CD4-positive, alpha-beta T cell treated with Interferon alpha-2 for 1 hour (primary cell): ENCODE measurements at regions not wholly inside any gene's neighbourhood (a gene's known extent, or its start where the extent isn't known, plus 50 kb on each side); places are given as distances from the start of the nearest gene placed in this dataset.
A peak's percentile ranks its signal among the peaks of the same experiment; 100 is the strongest.

ENCODE experiments used
- DNase-seq, 2 donors: peaks; one replicate each; pipeline ENCODE4 v3.0.0-alpha.2; 2020 to 2022

DNA sequence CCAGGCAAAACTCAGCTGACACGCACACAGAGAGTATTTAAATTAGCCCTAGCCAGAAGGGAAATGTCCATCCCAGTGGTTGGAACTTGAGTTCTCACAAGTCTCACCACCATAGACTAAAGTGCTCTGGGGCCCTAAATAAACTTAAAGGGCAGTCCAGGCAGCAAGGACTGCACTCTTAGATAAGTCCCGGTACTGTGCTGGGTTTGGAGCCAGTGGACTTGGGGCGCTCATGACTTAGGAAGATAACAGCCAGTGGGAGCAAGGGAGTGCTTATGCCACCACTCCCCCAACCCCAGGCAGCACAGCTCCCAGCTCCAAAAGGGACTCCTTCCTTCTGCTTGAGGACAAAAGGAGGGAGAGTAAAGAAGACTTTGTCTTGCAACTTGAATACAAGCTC, 319.5 kb upstream of the GPR149 start:
- no peak for DNase-seq

DNA sequence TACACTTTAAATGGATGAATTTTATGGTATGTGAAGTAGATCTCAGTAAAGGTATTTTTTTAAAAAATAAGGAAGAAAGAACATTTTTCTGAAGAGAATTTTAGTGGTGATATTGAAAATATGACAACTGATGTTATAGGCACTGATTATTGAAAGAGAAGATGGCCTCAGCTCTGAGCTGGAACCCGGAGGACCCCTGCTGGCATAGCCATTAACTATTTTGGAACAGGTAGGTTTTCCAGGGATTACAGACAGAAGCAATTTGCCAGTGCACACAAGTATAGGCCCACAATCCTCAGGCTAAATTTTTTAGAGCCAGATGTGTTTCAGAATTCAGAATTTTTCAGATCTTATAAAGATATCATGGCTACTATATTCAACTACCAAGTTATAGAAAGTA, 315.9 kb upstream of the GPR149 start:
- DNase-seq, result no peak

DNA sequence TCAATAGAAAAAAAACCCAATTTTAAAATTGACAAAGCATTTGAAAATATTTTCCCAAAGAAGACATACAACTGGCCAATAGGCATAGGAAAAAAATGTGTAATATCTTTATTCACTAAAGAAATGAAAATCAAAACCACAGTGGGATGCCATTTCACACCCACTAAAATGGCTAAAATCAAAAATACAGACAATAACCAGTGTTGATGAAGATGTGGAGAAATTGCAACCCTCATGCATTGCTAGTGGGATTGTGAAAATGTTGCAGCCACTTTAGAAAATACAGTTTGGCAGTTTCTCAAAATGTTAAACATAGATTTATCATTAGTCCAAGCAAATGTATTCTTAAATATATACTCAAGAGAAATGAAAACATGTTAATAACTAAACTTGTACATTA, 315.1 kb upstream of the GPR149 start:
- no peak for DNase-seq

DNA sequence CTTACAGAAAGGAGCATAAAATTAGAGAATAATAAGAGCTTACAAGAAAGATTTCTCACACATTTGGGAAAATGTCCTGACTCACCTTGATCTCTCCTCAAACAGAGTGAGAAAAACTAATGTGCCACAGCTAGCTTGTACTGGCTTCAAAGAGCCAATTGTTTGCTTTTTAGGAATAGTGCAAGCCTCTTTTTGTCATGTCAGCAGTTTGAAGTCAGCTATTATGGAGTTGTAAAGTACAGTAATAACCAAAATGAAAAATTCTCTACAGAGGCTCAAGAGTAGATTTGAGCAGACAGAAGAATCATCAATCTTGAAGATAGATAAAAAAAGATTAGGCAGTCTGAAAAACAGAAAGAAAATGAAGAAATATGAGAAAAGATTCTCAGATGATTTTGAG, 313.4 kb upstream of the GPR149 start:
- no peak for DNase-seq

DNA sequence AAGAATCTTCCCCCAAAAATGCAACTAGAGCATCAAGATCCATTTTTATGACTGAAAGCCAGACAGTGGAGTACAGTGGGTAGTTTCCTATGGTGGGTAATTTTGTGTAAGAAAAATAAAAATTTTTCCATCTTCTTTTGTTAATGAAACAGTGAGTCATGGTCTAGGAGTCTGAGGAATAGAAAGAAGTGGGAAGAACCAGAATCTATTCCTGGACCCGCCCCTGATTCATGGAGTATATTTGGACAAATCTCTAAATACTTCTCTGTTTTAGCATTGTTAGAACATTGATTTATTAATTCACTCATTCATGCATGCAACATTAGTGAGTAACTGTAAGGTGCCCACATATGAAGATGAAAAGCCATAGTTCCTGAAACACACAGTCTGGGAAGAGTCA, 304.5 kb upstream of the GPR149 start:
- DNase-seq, result no peak

DNA sequence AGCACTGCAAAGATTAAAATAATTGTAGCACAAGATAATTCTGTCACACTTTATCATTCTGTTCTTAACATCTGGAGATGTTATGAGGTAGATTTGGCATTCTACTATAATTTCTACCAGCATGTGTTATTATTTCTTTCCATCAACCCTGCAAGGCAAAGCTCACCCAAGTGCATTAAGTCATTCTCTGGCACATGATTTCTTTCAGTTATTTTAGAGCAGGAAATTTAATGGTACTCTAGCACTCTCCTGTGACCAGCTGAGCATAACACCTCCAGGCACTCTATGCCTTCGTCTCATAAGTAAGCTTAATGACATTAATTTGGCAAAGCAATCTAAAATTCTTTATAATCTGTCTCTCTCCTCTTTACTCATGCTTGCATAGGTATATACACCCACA, 300.2 kb upstream of the GPR149 start:
- no peak for DNase-seq

DNA sequence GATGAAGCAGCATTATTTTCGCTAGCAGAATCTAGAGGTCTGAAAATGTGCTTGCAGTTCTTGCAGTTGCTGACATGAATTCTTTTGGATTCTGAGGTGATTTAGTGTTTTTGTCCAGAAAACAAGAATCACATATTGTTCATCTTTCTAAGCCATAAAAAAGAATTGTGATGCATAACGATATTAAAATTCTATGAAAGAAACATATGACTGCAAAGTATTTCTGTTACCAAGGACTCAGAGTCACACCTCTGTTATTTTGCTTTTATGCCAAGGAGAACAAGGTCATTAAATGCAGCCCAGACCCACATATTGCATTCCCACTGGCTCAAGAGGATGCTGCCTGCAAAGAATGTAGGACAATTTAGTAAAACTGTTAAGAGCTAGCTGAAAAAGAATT, 299.8 kb upstream of the GPR149 start:
- DNase-seq, result no peak

DNA sequence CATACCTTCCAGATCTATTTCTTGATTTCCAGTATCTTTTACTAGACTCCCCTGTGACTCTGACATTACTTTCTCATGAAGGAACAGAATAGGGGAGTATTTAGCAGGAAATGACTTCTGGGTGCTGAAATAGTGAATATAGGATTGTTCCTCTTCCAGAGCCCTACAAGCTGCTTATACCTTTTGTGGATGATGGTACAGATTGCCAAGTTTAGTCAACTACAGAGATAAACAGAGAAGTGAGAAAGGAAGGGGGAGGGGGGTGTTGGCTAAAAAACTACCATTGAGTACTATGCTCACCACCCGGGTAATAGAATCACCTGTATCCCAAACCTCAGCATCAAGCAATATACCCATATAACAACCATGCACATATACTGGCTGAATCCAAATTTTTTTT, 298.3 kb upstream of the GPR149 start:
- DNase-seq, result no peak

DNA sequence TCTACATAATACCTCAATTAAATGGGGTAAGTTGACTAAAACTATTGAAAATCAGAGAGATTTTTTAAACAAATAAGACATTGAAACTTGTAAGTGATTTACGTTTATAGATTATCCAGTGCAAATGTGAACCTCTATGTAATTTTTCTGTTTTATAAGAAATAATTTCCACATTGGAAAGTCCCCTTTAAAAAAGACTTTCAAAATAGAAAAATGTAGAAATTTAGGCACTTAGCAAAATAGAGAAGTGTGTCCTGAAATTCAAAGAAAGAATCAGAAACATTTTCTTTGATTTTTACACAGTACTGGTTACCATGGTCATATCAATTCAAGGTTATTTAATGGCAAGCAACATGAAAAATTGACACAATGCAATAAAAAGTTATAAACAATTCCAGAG, 290.9 kb upstream of the GPR149 start:
- no peak for DNase-seq

DNA sequence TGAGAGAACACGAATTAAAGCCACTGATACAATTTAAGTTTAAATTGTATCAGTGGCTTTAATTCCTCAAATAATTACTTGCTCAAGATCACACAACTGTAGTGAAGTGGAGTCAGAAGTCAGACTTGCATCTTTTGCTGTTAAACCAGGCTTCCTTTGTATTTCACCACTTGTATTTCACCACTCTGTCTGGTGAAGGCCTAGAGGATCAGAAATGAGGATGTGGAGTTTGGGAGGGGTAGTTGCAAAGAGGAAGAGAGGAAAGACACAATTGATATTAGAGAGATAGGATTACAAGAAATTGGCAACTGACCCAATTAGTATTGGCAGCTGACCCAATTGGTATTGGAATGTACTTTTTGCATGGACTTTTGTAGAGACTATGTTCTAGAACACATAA, 288.1 kb upstream of the GPR149 start:
- peak; percentile 2 for DNase-seq

DNA sequence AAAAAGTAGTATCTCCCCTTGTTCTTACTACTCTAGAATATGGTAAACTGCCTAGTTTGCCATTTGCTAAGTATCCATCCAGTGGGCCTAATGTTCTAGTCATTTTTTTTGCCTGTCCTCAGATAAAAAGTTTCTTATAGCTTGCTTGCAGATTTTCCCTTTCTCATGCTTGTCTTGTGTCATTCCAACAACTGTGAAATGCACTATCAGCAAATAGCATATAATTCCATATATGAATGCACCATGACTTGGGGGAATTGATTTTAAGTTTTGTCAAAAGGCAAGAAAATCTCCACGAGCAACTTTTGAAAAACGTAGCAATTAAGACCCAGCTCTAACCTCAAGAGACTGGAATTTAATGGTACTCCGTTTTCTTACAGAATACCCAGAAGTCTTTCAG, 286.2 kb upstream of the GPR149 start:
- no peak for DNase-seq

DNA sequence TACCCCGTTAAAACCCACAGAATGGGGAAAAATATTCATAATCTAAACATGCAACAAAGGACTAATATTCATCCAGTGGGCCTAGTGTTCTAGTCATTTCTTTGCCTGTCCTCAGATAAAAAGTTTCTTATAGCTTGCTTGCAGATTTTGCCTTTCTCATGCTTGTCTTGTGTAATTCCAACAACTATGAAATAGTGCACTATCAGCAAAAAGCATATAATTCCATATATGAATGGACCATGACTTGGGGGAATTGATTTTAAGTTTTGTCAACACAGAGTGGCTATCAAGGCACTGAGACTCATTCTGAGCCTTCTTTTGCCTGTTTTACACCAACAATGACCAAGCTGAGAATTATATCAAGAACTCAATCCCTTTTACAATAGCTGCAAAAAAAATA, 278.6 kb upstream of the GPR149 start:
- no peak for DNase-seq

DNA sequence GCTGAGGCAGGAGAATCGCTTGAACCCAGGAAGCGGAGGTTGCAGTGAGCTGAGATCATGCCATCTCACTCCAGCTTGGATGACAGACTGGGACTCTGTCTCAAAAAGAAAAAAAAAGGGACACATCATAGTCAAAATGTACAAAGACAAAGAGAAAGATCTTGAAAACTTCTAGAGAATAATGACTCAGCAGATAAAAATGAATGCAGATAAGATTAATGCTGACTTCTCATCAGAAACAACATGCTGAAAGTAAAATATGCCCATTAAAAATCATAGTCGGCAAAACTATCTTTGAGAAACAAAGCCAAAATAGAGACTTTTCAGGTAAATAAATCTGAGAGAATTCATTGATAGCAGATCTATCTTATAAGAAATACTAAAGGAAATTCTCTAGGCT, 271.1 kb upstream of the GPR149 start:
- DNase-seq, result no peak

DNA sequence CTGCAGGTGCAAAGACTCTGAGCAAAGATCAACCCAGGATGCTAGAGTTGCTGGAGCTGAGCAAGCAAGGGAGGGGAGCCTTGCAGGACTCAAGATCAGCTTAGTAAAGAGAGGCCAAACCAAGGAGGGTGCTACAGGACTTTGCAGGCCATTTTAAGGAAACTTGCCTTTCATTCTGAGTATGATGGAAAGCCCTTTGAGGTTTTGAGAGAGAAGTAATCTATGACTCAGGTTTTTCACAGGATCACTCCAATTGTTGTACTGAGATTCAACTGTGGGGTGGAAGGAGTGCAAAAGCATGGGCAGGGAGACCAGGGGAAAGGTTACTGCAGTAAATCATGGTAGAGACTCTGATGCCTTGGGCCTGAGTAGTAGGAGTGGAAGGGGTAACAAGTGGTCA, 260.4 kb upstream of the GPR149 start:
- no peak for DNase-seq

DNA sequence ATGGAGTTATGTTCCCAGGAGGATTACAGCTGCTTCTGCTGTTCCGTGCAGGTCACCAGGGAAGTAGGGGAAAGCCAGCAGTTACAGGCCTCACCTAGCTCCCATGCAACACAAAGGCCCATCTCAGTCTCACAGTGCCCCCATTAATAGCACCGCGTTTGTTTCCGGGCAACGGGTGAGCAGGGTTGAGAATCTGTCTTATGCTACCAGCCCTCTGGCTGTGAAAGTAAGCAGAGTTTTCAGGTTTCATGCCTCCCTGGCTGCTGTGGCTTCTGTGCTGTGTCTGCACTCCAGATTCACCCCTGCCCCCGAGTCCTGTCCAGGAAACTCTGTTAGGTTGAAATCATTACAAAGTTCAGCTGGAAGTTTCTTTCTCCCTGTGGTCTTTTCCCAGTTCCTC, 254.4 kb upstream of the GPR149 start:
- no peak for DNase-seq

DNA sequence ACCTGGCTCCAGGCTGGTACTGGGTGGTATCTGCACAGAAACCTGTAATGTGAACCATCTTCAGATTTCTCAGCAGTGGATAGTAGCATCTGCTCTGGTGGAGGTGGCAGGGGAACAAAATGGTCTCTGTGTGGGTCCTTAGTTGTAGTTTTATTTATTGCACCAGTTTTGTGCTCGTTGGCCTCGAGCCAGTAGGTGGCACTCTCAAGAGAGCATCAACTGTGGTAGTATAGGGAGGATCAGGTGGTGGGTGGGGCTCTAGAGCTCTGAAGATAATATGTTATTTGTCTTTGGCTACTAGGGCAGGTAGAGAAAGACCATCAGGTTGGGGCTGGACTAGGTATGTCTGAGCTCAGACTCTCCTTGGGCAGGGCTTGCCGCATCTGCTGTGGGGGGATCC, 254.0 kb upstream of the GPR149 start:
- DNase-seq, result no peak

DNA sequence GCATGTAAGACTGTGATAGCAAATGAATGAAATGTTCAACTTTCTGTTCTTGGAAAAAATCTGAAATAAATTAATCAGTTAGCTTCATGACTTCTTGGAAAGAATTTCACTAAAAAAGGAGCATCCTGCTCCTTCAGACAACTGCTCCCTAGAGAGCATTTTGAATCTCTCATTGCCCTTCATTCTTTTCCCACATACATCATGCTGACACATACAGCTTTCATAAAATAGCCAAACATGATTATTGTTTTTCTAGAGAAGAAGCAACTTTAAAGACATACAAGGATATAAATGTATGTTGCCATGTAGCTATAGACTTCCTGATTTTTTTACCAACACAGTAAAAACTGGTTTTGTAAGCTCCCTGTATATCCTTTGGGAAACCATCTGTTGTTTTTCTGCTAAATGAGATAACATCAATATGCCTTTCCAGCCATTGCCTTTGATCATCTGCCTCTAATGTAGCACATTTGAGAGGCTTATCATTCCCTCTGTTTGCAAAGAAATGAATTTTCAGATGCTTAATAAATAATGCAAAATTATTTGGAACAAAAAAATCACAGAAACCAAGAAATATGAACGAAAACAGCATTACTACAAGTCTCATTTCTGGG, 248.2 kb upstream of the GPR149 start:
- no peak for DNase-seq

DNA sequence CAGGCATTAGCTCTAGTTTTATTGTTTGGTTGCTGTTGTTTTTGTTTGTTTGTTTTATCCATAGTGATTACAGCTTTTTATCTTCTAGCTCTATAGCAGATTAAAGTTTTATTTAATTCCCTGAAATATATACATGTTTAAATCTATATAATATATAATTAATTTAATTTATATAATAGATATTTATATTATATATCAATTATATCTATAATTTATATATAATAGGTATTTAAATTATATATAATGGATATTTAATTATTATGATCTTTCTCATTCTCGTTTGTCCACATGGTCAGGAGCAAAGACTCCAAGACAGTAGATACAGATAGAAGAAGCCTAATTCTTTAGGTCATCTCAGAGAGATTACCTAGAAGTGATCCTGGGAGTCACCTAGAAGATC, 238.8 kb upstream of the GPR149 start:
- no peak for DNase-seq

DNA sequence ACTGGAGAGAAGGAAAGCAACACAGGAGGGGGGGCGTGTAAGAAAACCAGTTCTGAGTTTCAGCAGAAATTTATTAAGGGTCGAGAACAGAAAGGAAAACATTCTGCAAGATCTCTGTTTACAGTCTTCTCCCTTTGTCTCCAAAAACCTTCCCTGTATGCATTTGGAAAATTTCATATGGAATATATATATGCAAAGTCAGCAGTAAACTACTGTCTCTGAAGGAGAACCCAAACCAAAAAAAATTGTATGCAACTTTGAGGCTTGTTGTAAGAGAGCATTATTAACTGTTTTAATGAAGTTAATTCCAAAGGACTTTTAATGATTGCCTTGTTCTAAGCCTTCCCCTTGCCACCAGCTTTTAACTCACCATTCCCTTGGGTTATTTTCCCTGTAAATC, 238.2 kb upstream of the GPR149 start:
- DNase-seq, result no peak

DNA sequence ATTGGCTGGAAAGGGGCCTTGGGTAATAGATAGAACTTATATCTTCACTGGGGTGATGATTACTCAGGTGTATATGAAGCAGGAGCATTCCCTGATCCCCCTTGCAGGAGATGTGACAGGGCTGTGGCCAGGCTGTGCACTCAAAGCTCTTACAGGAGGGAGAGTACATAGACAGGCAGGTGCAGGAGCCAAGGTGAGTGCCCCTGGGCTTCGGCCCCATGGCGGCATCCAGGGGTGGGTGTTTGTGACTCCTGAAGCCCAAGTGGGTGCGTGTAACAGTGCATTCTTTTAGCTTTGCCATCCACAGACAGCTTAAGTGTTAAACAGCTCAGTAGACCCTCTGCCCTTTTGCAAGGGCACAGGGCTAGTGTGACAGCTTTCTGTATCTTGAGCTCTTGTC, 236.6 kb upstream of the GPR149 start:
- no peak for DNase-seq

DNA sequence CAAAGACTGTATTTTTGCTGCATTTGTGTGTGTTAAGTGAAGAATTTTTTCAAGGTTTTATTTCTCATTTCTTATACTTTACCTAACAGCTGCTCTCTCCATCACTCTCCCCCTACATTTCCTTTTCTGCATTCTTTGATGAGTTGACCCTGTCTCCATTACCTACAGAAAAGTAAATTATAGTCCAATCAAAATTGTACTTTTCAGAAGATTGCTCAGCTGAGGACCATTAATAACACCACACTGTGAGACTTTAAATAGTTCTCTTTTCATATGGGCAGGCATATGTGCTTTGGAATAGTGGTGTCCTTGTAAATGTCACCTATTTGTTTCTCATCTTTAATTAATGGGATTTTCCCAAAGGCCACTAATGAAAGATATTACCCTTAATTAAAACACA, 234.7 kb upstream of the GPR149 start:
- no peak for DNase-seq

DNA sequence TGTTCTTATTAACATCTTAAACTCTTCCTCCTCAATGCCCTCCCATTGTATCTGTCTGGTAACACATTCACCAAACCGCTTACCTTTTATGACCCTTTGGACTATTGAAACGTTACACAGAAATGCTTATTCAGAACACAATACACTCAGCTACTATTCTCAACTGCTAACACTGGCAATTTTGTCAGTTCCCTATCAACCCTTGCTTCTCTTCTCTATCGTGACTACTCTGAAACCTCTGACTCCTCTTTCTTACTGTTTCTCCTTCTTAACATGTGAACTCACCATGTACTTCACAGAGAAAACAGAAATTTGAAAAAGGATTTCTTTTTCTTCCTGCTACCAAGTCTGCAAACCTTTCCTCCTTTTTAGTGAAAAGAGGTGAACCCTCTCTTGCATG, 232.9 kb upstream of the GPR149 start:
- no peak for DNase-seq

DNA sequence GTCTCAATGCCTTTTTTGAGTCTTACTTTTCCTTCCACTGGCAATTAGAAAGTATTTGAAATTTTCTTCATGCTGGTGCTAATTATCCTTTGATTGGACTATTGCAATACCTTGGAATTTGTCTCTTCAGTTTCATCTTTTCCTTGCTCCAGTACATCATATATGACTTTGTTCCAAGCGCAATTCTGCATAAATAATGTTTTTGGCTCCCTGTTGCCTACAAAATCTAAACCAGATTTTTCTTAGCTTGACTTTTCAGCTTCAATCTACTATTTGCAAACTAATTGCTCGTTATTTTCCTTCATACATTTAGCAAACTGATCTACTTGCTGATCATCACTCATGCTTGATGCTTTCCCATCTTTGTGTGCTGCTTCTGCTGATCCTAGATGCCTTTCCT, 230.8 kb upstream of the GPR149 start:
- DNase-seq, result no peak

DNA sequence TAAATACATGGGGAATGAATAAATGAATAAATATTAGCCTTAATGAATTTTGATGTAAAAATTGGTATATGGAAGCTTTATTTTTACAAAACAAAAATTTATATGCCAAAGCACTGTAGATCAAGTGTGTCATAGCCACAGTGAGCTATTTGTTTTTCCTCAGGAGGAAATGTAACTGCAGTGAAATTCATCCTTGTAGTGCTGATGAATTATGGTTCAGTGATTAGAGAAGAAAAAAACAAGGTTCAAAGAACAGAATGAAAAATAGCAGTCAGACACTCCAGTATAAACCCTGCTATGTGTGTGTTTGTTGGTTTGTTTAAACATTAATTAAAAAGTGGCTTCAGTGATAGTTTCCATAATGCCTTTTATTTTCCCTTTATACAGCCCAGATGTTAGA, 228.0 kb upstream of the GPR149 start:
- DNase-seq, result no peak

DNA sequence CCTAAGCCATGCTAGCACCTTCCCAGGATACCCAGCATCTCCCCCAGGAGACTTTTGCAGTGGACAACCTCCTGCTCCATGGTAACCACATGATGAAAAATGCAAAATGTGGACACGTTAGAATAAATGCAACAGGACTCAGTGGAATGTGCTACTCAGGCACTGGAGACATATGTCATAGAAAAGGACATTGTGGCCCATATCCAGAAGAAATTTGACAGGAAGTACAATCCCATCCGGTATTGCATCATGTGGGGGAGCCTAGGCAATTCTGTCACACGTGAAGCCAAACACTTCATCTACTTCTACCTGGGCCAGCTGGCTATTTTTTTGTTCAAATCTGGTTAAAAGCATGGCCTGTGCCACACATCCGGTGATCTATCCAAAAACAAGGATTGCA, 227.2 kb upstream of the GPR149 start:
- no peak for DNase-seq

DNA sequence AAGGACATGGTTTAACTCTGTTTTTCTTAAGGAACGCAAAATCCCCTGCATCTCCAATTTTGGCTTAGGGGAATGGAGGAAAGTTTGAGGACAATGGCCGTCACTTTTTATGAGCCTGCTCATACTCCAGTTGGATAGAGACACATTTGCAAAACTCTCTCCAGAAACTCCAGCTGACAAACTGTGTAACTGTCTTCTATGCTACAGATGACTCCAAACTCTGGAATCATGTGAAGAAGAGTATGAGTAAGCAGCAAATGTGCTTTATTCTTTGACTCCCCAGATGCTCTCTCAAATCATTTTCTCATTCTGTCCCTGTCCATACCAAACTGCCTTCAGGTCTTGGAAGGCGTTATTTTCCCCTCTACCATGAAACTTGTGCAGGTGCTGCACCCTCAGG, 226.5 kb upstream of the GPR149 start:
- DNase-seq, result no peak
